ENCODE measurements at regions not wholly inside any gene's neighbourhood (a gene's known extent, or its start where the extent isn't known, plus 50 kb on each side); places are given as distances from the start of the nearest gene placed in this dataset.

- TF ChIP-seq CTCF (IDR thresholded peaks at IDR 0.05) (no peak), POLR2A (IDR thresholded peaks at IDR 0.05) (no peak)
Measured at GRCh38 chr6:164924674-164925073, 384.7 kb downstream of the C6orf118 start.
